ENCODE measurements at regions not wholly inside any gene's neighbourhood (a gene's known extent, or its start where the extent isn't known, plus 50 kb on each side); places are given as distances from the start of the nearest gene placed in this dataset.

DNA sequence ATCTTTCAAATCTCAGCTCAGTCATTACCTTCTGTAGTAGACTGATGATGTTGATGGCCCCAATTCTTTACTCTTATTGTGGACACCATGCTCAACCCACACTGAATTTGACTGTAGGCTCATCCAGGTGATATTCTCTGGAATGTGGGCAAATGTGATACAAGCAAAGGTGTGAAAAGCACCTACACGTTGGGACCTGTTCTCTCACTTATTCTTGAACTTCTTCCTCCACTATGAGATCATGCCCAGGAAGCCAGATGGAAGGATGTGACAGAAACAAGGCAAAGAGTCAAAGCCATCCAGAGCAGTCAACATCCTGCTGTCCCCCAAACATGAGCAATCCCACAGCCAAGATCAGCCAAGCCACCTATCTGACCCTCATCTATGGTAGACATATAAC, 471.2 kb upstream of the UBE2E2 start:
- Histone ChIP-seq H2BK15ac (ENCODE audit: low read length) (no peak overlapping the region), H4K8ac (ENCODE audit: extremely low read depth, insufficient read depth, low read length) (no peak overlapping the region), H2AFZ (ENCODE audit: low read length) (no peak overlapping the region), H3K27ac (ENCODE audit: low read depth, low read length) (no peak overlapping the region), H3K27me3 (replicated peaks in 1 of 4; ENCODE audit: control insufficient read depth in 3 of 4, extremely low read depth in 1 of 4, insufficient read depth in 3 of 4, low read length in 3 of 4) (no peaks in the 10 kb centered on the region), H3K4ac (replicated peaks; ENCODE audit: insufficient read length, low read depth, low read length) (no peak overlapping the region), H2AK5ac (ENCODE audit: low read depth, low read length) (no peak overlapping the region), H3K79me2 (ENCODE audit: control insufficient read depth in 1 of 2, insufficient read depth in 2 of 2, low read length in 2 of 2) (no peaks in the 10 kb centered on the region), H3K23ac (ENCODE audit: insufficient read length) (no peak overlapping the region), H3K79me1 (ENCODE audit: low read depth, low read length) (no peaks in the 10 kb centered on the region), H2BK20ac (ENCODE audit: low read length) (no peak overlapping the region), H2BK5ac (ENCODE audit: low read depth, low read length) (no peak overlapping the region), H4K5ac (ENCODE audit: insufficient read length, low read depth, low read length) (no peak overlapping the region), H3K23me2 (ENCODE audit: low read depth, low read length) (no peaks in the 10 kb centered on the region), H3K14ac (ENCODE audit: insufficient read length) (no peak overlapping the region), H2BK12ac (ENCODE audit: low read depth, low read length) (no peak overlapping the region), H3K9me3 (ENCODE audit: insufficient read depth in 2 of 2, low read depth in 1 of 2, low read length in 1 of 2) (no peaks in the 10 kb centered on the region), H3K56ac (replicated peaks; ENCODE audit: insufficient read length, low read depth, low read length) (no peak overlapping the region), H4K91ac (replicated peaks; ENCODE audit: insufficient read length, low read length) (no peak overlapping the region), H3K18ac (ENCODE audit: extremely low read depth, low read length) (no peak overlapping the region), H3K4me1 (replicated peaks in 1 of 4; ENCODE audit: control insufficient read depth in 3 of 4, insufficient read depth in 4 of 4, low read length in 3 of 4) (no peaks in the 10 kb centered on the region), H3K9ac (replicated peaks in 1 of 4; ENCODE audit: extremely low read depth in 1 of 4, low read depth in 3 of 4, low read length in 3 of 4) (no peak overlapping the region), H3K4me2 (ENCODE audit: insufficient read depth in 1 of 2, low read depth in 2 of 2, low read length in 2 of 2) (no peak overlapping the region), H2BK120ac (replicated peaks; ENCODE audit: low read depth, low read length) (no peak overlapping the region), H3K36me3 (ENCODE audit: control insufficient read depth in 2 of 4, insufficient read depth in 4 of 4, low read length in 3 of 4) (no peaks in the 10 kb centered on the region), H3K4me3 (ENCODE audit: extremely low read depth in 1 of 4, insufficient read depth in 2 of 4, low read depth in 3 of 4, low read length in 4 of 4) (no peak overlapping the region), H4K20me1 (replicated peaks in 1 of 2; ENCODE audit: control insufficient read depth in 1 of 2, insufficient read depth in 2 of 2, low read length in 2 of 2) (no peaks in the 10 kb centered on the region)
- 81% methylated on average over 1 of the region's 1 CpG; no CpG with 5 or more reads in 1 of the 2 experiments for WGBS, 2 experiments (ENCODE audit: extremely low coverage in 1 of 2, insufficient coverage in 1 of 2, insufficient read length in 1 of 2, insufficient replicate concordance in 2 of 2, low coverage in 1 of 2, low lambda C conversion rate in 2 of 2, missing lambda C conversion rate in 1 of 2)
- DNase-seq (ENCODE audit: low read depth in 1 of 2, low spot score in 2 of 2) (no peak), FAIRE-seq (no peak)
- ChIA-PET CTCF (ENCODE audit: partially characterized antibody) (interaction anchor here (1.0 to 2.3 kb wide), 6 partner anchors 10 to 156 kb away, joined by 3 to 17 read pairs (median 4); no protein-coding TSS in a partner anchor), POLR2A (ENCODE audit: partially characterized antibody) (no interaction called here)
- TF ChIP-seq RNF2 (IDR thresholded peaks at IDR 0.05; ENCODE audit: borderline replicate concordance, low read depth, low read length, missing control alignments, poor library complexity, severe bottlenecking) (no peak), HDAC2 (IDR thresholded peaks at IDR 0.05; ENCODE audit: borderline replicate concordance in 1 of 2, low read depth in 2 of 2, low read length in 2 of 2) (no peak), RAD21 (IDR thresholded peaks at IDR 0.05 in 1 of 2, conservative IDR thresholded peaks at IDR 0.05 in 1 of 2; ENCODE audit: low read depth in 2 of 2, low read length in 2 of 2) (no peak), PHF8 (conservative IDR thresholded peaks at IDR 0.05; ENCODE audit: low read depth, low read length) (no peak), SIX5 (IDR thresholded peaks at IDR 0.05; ENCODE audit: low read depth, low read length) (no peak), CREB1 (IDR thresholded peaks at IDR 0.05) (no peak), NRF1 (IDR thresholded peaks at IDR 0.05; ENCODE audit: low read depth, low read length) (no peak), JUN (IDR thresholded peaks at IDR 0.05; ENCODE audit: low read depth, low read length) (no peak), SUZ12 (IDR thresholded peaks at IDR 0.05; ENCODE audit: low read length) (no peak), EP300 (IDR thresholded peaks at IDR 0.05; ENCODE audit: borderline replicate concordance in 1 of 2, low read depth in 2 of 2, low read length in 2 of 2) (no peak)
- TF ChIP-seq, protein P1, sequence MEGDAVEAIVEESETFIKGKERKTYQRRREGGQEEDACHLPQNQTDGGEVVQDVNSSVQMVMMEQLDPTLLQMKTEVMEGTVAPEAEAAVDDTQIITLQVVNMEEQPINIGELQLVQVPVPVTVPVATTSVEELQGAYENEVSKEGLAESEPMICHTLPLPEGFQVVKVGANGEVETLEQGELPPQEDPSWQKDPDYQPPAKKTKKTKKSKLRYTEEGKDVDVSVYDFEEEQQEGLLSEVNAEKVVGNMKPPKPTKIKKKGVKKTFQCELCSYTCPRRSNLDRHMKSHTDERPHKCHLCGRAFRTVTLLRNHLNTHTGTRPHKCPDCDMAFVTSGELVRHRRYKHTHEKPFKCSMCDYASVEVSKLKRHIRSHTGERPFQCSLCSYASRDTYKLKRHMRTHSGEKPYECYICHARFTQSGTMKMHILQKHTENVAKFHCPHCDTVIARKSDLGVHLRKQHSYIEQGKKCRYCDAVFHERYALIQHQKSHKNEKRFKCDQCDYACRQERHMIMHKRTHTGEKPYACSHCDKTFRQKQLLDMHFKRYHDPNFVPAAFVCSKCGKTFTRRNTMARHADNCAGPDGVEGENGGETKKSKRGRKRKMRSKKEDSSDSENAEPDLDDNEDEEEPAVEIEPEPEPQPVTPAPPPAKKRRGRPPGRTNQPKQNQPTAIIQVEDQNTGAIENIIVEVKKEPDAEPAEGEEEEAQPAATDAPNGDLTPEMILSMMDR (IDR thresholded peaks at IDR 0.05; ENCODE audit: control extremely low read depth in 1 of 3, insufficient read depth in 1 of 3, low read depth in 1 of 3, low read length in 3 of 3), result no peak

All from H1 (cell line).